SK-N-SH (cell line): ENCODE measurements at regions not wholly inside any gene's neighbourhood (a gene's known extent, or its start where the extent isn't known, plus 50 kb on each side); places are given as distances from the start of the nearest gene placed in this dataset.

ENCODE experiments used
- CTCF ChIA-PET: fragments of 300-600, 350-600 bp; formaldehyde crosslinking; extraction: SDS; loops from one replicate; lab custom pipeline; 2021; lab: Yijun Ruan, JAX
- POLR2A ChIA-PET: fragments of 350-600 bp; sonication (Branson Sonifier 250); formaldehyde crosslinking; extraction: SDS; loops from one replicate; lab custom pipeline; 2020; ENCODE audit warnings: antibody characterized with exemption, inconsistent platforms; lab: Yijun Ruan, JAX
- DNase-seq: peaks from one replicate; pipeline ENCODE4 v3.0.0; 2012
- H2AFZ ChIP-seq: fragments of 200-600 bp; sonication (generic); 2 replicates; pipeline ENCODE4 v1.8.1; 2016; ENCODE audit warnings: antibody characterized with exemption, mild to moderate bottlenecking, low read depth
- H3F3A ChIP-seq: fragments of 200-600 bp; sonication (generic); replicated peaks from 2 replicates; pipeline ENCODE3; 2016; ENCODE audit warnings: antibody characterized with exemption, mild to moderate bottlenecking; ENCODE audit not compliant: insufficient read depth
- H3K27ac ChIP-seq, 2 experiments: fragments of 200-500 bp in 1 of 2; fragments of 200-600 bp in 1 of 2; sonication (Bioruptor generic) in 1 of 2; sonication (generic), shearing (Covaris generic) in 1 of 2; 2 replicates each; pipeline versions ENCODE4 v1.5.1 to v1.6.1; 2014 to 2016; ENCODE audit warnings: low read depth in 2 of 2, inconsistent platforms in 1 of 2, low read length in 1 of 2, mild to moderate bottlenecking in 1 of 2, mixed read lengths in 1 of 2
- H3K27me3 ChIP-seq: fragments of 200-600 bp; sonication (generic), shearing (Covaris generic); 2 replicates; pipeline ENCODE4 v1.6.1; 2016; ENCODE audit warnings: mixed run types; ENCODE audit not compliant: insufficient read depth
- H3K36me3 ChIP-seq, 2 experiments: fragments of 200-500 bp in 1 of 2; fragments of 200-600 bp in 1 of 2; sonication (Bioruptor generic) in 1 of 2; sonication (generic) in 1 of 2; replicated peaks in 1 of 2; 2 replicates each; pipeline versions ENCODE3 to v1.5.1; 2014 to 2016; ENCODE audit warnings: low read length in 1 of 2, mild to moderate bottlenecking in 1 of 2; ENCODE audit not compliant: insufficient read depth in 2 of 2, control insufficient read depth in 1 of 2
- H3K4me1 ChIP-seq, 2 experiments: fragments of 200-500 bp in 1 of 2; fragments of 200-600 bp in 1 of 2; sonication (Bioruptor generic) in 1 of 2; sonication (generic), shearing (Covaris generic) in 1 of 2; 2 replicates each; pipeline versions ENCODE4 v1.5.1 to v1.6.1; 2014 to 2016; ENCODE audit warnings: low read depth in 1 of 2, low read length in 1 of 2, mixed run types in 1 of 2; ENCODE audit not compliant: insufficient read depth in 2 of 2, control insufficient read depth in 1 of 2
- H3K4me2 ChIP-seq: fragments of 200-600 bp; sonication (generic), shearing (Covaris generic); 2 replicates; pipeline ENCODE4 v1.6.1; 2017; ENCODE audit warnings: mixed run types
- H3K4me3 ChIP-seq, 2 experiments: fragments of 200-500 bp in 1 of 2; fragments of 200-600 bp in 1 of 2; sonication (Bioruptor generic) in 1 of 2; sonication (generic), shearing (Covaris generic) in 1 of 2; 2 replicates each; pipeline versions ENCODE4 v1.5.1 to v1.8.1; 2014 to 2016; ENCODE audit warnings: low read depth in 2 of 2, inconsistent platforms in 1 of 2, low read length in 1 of 2, mild to moderate bottlenecking in 1 of 2, mixed read lengths in 1 of 2, moderate library complexity in 1 of 2
- H3K79me2 ChIP-seq: fragments of 200-600 bp; sonication (generic); 2 replicates; pipeline ENCODE4 v1.8.1; 2017; ENCODE audit warnings: mild to moderate bottlenecking; ENCODE audit not compliant: insufficient read depth
- H3K9ac ChIP-seq: fragments of 200-600 bp; sonication (generic); 2 replicates; pipeline ENCODE4 v1.6.1; 2017; ENCODE audit warnings: mixed run types
- H3K9me2 ChIP-seq: fragments of 200-600 bp; sonication (generic); 2 replicates; pipeline ENCODE4 v1.6.1; 2017; ENCODE audit warnings: mixed run types
- H3K9me3 ChIP-seq: fragments of 200-600 bp; sonication (generic); 2 replicates; pipeline ENCODE4 v1.6.1; 2017; ENCODE audit warnings: mixed run types, mild to moderate bottlenecking, moderate library complexity
- H4K20me1 ChIP-seq: fragments of 200-600 bp; sonication (generic); 2 replicates; pipeline ENCODE4 v1.6.1; 2017; ENCODE audit warnings: mild to moderate bottlenecking, mixed run types; ENCODE audit not compliant: insufficient read depth
- CTCF ChIP-seq: fragments of 200-600 bp; sonication (generic); IDR thresholded peaks from 2 replicates; pipeline ENCODE4 v1.6.1; 2017; ENCODE audit warnings: antibody characterized with exemption, mild to moderate bottlenecking, moderate library complexity
- EZH2phosphoT487 ChIP-seq: fragments of 200-600 bp; sonication (generic); IDR thresholded peaks from 2 replicates; pipeline ENCODE4 v1.6.1; 2017; ENCODE audit warnings: low read depth, mixed run types, mild to moderate bottlenecking, antibody characterized with exemption, moderate library complexity, borderline replicate concordance
- FOXM1 ChIP-seq: IDR thresholded peaks from 2 replicates; pipeline ENCODE4 v1.4.0; 2012; ENCODE audit warnings: low read depth, mild to moderate bottlenecking
- GATA2 ChIP-seq: sonication (generic); formaldehyde crosslinking; IDR thresholded peaks from 2 replicates; pipeline ENCODE4 v1.5.0; 2020; ENCODE audit warnings: mild to moderate bottlenecking, missing genetic modification reagents
- IRF3 ChIP-seq: fragments of 150-350 bp; IDR thresholded peaks from 2 replicates; pipeline ENCODE4 v1.6.1; 2016; ENCODE audit warnings: mild to moderate bottlenecking, low read depth, low read length
- RCOR1 ChIP-seq: fragments of 150-350 bp; IDR thresholded peaks from 2 replicates; pipeline ENCODE4 v1.6.1; 2017; ENCODE audit warnings: antibody characterized with exemption, low read length
- RFX5 ChIP-seq: IDR thresholded peaks from 2 replicates; pipeline ENCODE4 v1.6.1; 2012; ENCODE audit warnings: mild to moderate bottlenecking, improper control_type of control experiment, low read length
- SIN3A ChIP-seq: IDR thresholded peaks from 2 replicates; pipeline ENCODE4 v1.6.1; 2012; ENCODE audit warnings: low read depth, mild to moderate bottlenecking, low read length, moderate library complexity, borderline replicate concordance
- SMC3 ChIP-seq: IDR thresholded peaks from 2 replicates; pipeline ENCODE4 v1.6.1; 2012; ENCODE audit warnings: low read depth, low read length, improper control_type of control experiment
- USF2 ChIP-seq: fragments of 150-350 bp; IDR thresholded peaks from 2 replicates; pipeline ENCODE4 v1.6.1; 2017; ENCODE audit warnings: antibody characterized with exemption, low read length, low read depth, borderline replicate concordance
- ZBTB33 ChIP-seq: IDR thresholded peaks from 2 replicates; pipeline ENCODE4 v1.4.0; 2012; ENCODE audit warnings: low read depth, borderline replicate concordance
- WGBS: methylation state at CpG from one replicate; pipeline ENCODE4 v1.1.6; 2017; ENCODE audit warnings: low lambda C conversion rate; 5-methylcytosine and 5-hydroxymethylcytosine counted together

- TF ChIP-seq FOXM1 (no peak), RFX5 (no peak), EZH2phosphoT487 (no peak), USF2 (no peak), GATA2 (no peak), ZBTB33 (no peak), SIN3A (no peak), RCOR1 (no peak), CTCF (no peak), SMC3 (no peak), IRF3 (no peak)
- no peaks in the 10 kb centered on the region for H3K79me2 ChIP-seq
- DNase-seq = no peak
- H3K36me3 ChIP-seq = no peaks in the 10 kb centered on the region
- CTCF ChIA-PET = interaction anchor here (0.7 to 1.7 kb wide), 6 partner anchors 9 to 137 kb away, joined by 3 read pairs; partner anchors contain the start of gene CCDC71L
- H3K9me3 ChIP-seq = no peaks in the 10 kb centered on the region
- H3K4me2 ChIP-seq = no peak overlapping the region
- H3K4me1 ChIP-seq = no peaks in the 10 kb centered on the region; a peak in 1 of 4 replicates
- POLR2A ChIA-PET = no interaction called here
- H3K9ac ChIP-seq = no peak overlapping the region
- no peaks in the 10 kb centered on the region for H4K20me1 ChIP-seq
- WGBS = 47% methylated on average over 3 of the region's 3 CpGs
- no peak overlapping the region for H3K4me3 ChIP-seq
- no peak overlapping the region for H3K27ac ChIP-seq
- H3K9me2 ChIP-seq = no peaks in the 10 kb centered on the region
- no peaks in the 10 kb centered on the region for H3F3A ChIP-seq
- no peaks in the 10 kb centered on the region for H3K27me3 ChIP-seq
- H2AFZ ChIP-seq = peak overlapping the region; percentile 83; the same call in 1 of the 2 replicates
These were observed 61.6 kb downstream of the CCDC71L start for GRCh38 chr7:106599343-106599698.
